Hematopoietic multipotent progenitor cell treated with erythropoietin and hydrocortisone succinate and interleukin-3 and kit ligand, for 4 days (in vitro differentiated cells): ENCODE measurements at regions not wholly inside any gene's neighbourhood (a gene's known extent, or its start where the extent isn't known, plus 50 kb on each side); places are given as distances from the start of the nearest gene placed in this dataset.

Experiments
- DNase-seq: peaks from one replicate; pipeline ENCODE4 v3.0.0-alpha.2; 2015

DNA sequence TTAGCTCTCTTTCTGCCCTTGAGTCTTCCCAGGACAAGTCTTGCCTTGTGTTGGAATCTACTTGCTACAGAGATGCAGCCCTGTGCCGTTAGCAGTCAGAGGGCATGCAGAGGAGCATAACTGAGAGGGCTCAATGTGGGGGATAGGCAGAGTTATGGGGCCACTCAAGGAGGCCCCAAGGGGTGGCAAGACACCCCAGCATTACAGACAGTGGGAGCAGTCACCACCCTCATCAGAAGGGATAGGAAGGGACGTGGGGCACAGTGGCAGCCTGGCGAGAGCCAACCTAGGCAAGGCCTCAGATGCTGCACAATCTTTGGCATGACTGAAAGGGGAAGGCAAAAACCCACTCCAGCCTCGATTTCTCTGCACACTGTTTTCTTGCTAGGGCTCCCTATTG lies 169.1 kb downstream of the TMEM18 start:
- no peak for DNase-seq

DNA sequence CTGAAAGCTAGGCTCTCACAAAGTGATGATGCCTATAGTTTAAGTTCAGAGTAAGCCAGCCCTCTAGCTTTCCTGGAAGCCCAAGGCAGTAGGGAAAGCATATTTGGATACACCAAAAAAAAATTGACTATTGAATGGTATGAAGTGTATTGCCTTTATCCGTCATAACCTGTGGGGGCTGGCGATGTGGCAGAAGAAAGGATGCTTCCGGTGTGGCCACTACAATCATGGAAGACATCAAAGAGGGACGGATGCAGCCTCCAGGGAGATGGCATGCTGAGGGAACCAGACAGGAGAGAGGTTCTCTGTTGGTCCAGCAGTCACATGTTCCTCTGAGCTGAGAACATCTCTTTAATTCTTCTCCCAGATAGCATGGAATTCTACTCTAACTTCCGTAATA lies 170.3 kb downstream of the TMEM18 start:
- DNase-seq, result no peak

DNA sequence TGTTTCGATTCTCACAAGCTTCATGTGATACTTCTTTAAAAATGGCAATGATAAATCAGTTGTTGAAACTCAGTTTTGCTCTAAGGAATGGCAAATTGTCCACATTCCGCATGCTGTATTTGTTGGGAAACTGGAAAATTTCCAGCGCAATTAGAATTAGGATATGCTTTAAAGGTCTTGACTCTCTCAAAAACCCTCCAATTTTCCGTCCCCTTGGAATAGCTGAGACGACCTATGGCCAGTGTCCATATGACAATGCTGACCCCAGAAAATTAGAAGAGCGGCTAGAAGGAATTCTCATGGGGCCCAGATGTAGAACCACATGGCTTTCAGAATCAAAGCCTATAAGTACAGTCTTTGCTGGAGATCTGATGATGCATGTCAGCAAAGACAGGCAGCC lies 170.8 kb downstream of the TMEM18 start:
- DNase-seq, result no peak

DNA sequence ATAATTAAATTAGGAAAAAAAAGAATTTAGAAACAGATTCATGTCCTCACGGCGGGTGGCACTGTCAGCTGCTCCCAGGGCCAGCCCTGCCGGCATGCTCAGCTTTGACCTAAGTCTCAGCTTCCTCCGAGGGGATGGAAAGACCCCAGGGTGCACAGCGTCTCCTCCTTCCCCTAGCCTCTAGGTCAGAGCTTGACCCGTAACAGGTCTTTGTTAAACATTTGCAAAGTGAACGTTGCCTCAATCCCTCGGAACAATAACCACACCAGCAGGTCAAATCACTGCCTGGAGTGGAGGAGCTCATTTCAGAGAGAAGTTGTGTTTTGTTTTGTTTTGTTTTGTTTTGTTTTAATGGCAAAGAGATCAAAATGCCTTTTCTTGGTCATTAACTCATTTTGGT lies 171.3 kb downstream of the TMEM18 start:
- no peak for DNase-seq

DNA sequence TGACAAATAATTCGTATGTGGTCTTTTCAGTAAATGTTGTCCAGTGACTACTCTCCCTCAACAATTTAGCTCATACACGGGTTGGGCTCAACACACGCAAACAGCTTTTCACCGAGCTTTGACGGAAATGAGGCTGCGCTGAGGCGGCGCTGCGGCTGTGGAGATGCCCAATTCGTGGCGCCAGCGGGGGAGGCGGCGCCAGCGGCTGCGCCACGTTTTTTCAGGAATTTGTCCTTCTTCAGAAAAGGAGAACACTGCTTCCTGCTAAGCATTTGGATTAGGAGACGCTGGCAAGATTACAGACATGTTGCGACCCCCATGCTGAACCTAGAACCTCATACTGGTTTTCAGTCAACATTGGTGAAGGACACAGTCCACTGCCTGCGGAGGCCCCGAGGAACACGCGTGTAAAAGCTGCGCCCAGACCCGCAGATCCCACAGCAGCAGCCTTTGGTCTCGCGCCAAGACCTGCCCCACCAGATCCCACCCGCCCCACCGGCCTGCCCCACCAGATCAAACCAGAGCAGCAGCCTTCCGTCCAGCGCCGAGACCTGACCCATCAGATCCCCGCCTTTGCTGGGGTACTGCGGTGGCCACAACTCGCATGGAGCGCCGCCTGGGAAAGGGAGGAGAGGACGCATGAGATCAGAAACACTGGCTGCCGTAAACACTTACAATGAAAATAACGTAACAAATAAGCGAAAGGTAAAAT lies 173.8 kb downstream of the TMEM18 start:
- DNase-seq, result no peak

DNA sequence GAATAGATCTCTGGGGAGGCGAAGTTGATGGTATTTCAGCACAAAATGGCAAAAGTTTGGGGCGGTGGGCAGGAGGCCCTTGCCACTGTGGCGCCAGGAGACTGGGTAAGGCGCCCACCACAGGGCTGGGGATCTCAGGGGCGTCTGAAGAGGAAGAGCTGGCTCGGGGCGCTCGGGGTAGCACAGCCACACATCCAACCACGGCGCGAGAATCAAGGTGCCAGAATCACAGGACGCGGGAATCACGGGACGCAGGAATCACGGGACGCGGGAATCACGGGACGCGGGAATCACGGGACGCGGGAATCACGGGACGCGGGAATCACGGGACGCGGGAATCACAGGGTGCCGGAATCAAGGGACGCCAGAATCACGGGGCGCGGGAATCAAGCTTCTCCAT lies 174.4 kb downstream of the TMEM18 start:
- no peak for DNase-seq

DNA sequence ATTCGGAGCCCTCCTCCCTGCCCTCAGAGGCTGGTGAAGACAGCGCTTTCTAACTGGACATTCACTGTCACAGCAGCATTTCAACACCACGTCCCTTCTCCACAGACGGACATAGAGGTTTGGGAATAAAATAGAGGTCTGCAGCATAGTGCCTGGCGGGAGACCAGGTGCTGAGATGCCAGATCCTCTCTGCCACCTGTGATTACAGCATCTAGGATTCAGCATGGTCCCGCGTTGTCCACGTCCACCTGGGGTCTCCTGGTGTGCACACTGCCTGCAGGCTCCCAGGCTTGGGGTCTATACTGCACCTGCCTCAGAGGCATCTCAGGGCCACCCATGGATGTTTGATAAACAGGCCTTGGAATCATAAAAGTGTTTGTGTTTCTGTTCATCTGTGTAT lies 175.5 kb downstream of the TMEM18 start:
- no peak for DNase-seq

DNA sequence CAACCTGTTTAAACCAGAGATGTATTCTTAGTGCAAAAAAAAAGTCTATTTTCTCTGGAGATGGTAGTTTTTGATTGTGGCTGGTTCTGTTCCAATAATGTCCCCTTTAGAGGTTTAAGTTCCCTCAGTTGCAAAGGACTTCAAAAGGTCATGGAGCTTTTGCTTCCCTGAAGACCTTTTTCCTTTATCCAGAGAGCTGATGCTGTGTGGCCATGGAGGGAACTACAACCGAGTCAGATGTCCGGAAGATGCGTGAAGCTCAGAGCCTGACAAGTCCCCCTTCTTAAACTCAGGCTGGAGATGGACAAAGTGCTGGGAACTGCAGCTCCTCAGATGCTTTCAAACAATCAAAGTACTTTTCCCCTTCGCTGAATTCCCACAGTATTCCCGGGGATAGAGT lies 176.1 kb downstream of the TMEM18 start:
- DNase-seq, result no peak

DNA sequence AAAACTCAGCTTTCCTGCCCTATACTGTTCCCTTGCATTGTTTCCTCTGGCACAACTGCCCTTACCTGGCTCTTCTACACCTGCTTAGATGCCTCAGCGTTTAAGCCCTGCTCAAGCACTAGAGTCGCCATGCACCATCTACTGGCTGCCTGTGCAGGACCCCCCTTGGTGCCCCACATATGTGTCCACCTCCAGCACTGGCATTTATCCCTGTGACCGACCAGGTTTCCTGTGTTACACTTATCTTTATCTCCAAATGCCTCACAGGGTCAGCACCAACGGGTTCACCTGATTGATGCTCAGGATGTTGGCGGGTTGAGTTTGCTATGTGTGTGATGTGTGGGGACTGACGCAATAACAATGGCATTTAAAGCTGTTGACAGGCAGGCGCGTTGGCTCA lies 177.5 kb downstream of the TMEM18 start:
- DNase-seq, result no peak

DNA sequence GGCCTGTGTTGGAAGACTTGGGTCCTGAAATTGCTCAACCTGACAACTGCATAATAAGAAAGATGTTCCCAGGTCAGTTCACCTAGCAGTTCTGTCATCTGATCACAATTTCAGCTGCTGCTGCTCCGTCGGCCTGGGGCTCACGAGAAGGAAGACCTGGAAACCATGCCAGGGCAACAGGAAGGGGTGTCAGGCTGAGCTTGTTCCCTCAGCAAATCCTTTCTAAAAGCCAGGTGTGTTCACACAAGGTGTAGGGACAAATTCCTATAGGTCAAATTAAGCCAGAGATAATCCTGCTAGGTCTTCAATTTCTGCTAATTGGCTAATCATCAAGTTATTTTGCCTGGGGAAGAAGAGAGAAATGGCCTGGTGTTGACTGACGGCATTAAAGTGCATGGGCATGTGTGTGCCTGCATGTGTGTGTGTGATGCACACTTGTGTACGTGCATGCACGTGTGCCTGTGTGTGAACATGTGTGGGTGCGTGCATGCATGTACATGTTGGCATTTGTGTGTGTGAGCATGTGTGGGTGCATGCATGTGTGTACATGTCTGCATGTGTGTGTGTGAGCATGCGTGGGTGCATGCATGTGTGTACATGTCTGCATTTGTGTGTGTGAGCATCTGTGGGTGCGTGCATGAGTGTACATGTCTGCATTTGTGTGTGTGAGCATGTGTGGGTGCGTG lies 178.6 kb downstream of the TMEM18 start:
- DNase-seq, result no peak

DNA sequence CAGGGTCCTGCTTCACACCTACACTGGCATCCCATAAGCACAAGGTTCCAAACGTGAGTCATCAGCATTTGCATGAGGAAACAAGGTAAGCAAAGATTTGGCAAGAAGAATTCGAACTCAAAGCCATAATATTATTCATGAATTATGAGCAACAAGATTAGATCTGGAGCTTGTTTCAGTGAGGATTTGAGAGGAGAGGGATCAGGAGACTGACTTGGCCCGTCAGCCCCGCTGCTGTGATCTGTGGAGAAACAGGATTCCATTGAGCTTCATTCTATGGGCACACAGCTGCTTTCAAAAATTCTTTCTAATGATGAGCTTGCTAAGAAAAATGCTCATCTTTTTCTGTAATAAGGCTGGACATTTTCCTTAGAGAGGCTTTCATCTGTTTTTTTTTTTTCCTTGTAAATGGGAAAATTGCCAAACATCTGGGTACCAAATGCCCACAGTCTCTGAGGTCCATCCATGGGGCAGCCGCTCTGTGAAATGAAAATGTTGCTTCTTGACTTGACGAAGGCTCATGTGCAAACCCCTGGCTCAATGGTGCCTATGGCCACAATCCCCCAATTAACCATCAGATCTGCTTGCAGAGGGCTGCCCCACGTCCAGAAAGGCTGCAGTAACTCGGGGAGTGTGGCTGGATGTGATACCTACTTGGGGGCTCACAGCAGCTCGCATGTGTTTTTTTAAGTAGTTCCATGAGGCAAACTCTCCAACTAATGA lies 179.3 kb downstream of the TMEM18 start:
- DNase-seq, result no peak

DNA sequence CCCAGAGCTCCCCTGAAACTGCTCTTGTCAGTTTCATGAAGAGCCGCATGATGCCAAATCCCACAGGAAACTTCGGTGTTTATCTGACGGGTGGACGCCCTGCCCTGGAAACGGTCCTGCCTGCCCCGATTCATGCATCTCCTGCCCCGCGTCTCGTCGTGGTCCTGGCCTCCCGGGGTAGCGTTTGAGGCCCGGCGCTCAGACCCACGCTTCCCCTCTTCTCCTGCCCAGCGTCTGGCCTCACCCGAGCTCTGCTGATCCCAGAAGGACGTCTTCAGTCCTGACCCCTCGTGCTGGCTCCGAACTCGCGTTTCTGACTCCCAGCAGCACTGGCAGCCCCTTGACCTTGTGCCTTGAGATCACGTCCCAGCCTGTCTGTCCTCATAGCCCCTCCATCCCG lies 180.5 kb downstream of the TMEM18 start:
- no peak for DNase-seq

DNA sequence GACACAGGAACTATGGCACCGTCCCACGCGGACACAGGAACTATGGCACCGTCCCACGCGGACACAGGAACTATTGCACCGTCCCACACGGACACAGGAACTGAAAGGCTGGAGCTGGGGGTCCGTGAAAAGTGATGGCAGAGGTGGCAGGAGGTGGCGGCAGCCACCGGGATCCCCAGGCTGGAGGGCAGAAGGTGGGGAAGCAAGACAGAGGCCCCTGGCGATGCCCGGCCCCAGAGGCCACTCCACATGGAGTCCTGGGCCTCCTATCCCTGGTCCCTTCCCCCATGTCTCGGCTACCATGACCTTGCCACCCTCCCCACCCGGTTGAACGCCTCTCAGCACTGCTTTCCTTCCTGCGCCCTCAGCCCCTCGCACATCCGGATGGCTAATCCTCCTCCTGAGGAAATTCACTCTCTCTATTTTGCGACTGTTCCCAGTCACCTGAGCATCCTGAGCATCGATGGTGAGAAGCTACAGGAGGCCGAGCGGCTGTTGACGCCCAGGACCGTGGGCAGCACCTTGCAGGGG lies 181.4 kb downstream of the TMEM18 start:
- no peak for DNase-seq

DNA sequence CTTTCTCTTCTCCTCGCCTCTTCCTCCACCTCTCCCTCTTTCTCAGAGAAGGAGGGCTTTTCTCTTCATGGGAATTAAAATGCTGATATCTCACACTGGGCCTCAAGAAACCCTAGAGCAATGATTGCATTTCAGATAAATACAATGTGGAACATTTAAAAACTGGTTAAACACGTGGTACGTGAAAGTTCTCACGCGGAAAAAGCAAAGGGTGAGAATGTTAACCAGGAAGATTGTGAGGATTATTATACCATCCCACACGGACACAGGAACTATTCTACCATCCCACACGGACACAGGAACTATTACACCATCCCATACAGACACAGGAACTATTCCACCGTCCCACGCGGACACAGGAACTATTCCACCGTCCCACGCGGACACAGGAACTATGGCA lies 182.4 kb downstream of the TMEM18 start:
- no peak for DNase-seq

DNA sequence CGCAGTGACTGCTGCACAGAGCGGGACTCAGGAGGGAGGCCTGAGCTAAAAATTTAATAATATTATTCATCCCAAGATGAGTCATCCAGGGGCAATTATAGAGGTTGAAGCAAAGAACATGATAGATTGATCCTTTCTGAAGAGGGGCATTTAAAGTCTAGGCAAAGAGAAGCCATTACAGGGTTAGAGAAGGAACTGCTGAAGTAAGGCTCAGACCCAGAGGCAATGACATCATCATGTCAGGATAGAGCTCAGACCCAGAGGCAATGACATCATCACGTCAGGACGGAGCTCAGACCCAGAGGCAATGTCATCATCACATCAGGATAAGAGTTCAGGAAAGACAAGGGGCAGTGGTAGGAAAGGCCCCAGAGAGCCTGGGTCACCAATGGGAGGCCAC lies 184.0 kb downstream of the TMEM18 start:
- no peak for DNase-seq

DNA sequence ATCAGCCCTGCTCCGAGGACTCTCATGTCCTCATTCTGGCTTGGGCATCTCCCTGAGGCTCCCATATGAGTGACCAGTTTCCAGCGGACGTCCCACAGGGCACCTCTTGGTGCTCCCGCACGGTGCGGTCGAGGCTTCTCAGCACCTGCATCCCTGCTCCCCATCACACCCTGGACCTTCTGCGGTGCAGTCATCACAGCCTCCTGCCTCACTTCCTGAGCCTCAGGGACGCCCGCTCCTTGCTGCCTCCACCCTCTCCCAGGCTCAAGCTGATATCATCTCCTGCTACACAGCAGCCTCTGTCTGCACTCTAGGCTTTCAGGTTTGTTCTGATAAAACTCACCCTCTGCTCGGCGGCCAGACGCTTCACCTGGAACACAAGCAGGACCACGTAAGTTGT lies 185.0 kb downstream of the TMEM18 start:
- DNase-seq, result no peak

DNA sequence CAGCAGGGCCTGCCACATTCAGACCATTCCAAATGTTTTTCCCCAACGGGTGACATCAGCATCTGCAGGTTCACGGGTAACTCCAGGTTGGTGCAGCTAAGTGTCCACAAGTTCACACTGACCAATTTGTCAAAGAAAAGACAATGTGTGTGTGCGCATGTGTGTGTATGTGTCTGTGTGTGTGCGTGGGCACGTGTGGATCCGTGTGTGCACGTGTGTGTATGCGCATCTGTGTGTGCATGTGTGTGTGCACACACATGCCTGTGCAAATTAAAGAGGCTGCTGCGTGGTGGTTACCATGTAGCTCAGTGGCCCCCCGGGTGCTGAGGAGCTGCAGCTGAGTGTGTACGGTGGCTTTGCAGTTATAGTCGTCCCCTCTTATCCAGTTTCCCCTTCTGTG lies 187.4 kb downstream of the TMEM18 start:
- DNase-seq, result no peak

DNA sequence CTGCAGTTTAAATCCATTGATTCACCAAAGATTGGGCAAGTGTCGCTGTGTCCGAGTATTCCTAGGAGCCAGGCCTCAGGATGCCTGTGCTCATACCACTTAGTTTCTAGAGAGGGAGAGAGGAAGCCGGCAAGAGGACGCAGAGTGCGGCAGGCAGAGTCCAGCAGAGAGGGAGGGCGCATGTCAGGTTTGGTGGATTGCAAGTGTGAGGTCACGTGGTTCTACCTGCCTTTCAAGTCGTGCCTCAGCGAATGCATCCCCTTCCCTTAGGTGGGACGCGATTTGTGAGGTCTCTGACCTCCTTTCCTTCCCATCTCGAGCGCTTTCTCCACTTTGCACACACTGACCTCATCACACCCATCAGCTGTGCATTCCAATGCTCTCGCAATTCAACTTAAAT lies 188.1 kb downstream of the TMEM18 start:
- DNase-seq, result no peak

DNA sequence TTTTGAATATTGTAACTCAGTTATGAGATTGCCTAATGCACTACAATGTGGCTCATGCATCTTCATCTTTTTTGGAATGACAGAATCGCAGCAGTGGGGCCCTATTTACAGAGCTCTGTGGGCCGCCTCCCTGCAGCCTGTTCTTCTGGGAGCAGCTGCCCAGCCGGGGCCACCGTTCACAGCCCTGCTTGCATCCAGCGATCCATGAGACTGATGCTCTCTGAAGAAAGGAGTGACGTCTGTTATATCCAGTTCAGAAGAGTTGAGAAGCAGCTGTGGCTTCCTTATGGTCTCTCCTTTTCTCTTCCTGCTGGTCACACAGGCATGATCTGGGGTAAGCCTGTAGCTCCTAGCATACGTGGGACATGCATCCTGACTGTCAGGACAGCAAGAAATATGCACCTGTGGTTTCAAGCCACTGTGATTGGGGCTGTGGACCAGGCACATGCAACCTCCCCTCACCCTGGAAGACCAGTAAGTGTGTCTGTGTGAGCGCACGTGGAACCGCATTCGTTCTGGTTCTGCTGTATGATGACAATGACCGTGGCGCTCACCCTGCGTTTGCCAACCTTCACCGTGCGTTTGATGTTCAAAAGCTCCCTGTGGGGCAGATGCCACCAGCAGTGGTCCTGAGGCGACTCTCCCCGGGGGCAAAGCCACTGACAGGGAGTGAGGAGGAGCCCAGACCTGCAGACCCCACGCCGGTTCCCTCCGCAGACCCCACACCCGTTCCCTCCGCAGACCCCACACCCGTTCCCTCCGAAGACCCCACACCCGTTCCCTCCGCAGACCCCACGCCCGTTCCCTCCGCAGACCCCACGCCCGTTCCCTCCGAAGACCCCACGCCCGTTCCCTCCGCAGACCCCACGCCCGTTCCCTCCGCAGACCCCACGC lies 189.8 kb downstream of the TMEM18 start:
- no peak for DNase-seq

DNA sequence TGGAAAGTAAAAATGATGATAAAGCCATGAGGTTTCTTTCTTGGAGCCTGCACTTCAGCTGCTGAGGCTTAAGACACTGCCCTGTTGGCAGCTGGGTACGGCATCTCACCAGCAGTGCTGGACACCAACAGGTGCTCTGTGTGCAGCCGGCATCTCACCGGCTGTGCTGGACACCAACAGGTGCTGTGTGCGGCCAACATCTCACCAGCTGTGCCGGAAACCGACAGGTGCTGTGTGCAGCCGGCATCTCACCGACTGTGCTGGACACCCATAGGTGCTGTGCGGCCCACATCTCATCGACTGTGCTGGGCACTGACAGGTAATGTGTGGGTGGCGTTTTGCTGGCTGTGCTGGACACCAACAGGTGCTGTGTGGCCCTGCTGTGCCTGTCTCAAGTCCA lies 190.8 kb downstream of the TMEM18 start:
- no peak for DNase-seq

DNA sequence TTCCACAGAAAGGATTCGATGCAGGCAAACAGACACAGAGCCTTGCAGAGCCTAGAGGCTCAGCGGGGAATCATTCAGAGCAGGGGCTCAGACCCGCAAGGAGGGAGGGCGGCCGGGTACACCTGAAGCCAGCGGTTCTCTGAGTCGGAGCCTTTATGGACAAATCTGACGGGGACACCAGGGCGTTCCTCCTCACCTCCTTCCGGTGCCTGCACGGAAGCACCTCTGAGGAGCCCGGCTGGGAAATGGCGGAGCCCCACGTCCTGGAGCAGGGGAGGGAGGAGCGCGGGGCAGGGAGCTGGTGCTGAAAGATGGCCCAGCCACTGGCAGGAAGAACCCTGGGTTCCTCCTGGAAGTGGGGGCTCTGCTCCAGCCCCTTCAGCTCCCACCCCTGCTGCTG lies 193.5 kb upstream of the ALKAL2 start:
- DNase-seq, result no peak

DNA sequence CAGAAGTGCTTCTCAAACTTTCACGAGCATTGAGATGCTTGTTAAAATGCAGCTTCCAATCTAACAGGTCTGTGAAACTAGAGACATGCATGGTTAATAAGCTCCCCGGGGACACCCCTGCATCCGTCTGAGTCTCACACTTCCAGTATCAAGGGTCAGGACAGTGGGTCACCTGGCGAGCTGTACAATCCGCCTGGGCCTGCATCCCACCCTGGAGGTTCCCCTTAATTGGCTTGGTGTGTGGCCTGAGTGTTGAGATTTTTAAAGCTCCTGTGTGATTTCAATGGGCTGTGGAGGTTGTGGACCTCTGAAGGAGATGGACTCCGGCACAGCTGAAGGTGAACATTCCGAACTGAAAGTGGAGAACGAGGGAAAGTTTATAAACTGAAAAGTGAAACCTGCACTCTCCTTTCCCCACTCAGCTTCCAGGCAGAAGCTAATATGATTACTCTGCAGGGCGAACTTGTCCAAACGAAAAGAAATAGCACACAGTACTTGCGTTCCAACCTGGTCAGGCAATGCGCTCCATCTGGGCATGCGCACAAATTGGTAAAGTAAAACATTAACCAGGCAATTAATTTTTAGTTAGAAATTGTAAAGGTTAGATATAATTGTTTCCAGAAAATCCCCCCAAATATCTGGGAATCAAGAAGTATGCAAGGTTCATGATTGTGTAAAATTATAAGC lies 191.7 kb upstream of the ALKAL2 start:
- DNase-seq, result no peak
